Transverse colon (tissue), 4 donors: ENCODE measurements at regions not wholly inside any gene's neighbourhood (a gene's known extent, or its start where the extent isn't known, plus 50 kb on each side); places are given as distances from the start of the nearest gene placed in this dataset.

Experiments used
- DNase-seq: peaks from one replicate; pipeline ENCODE4 v3.0.0-alpha.2; 2019
- H3K27ac ChIP-seq, 4 donors: fragments of 200-600 bp; sonication (generic); 2 replicates each; pipeline ENCODE4 v1.5.1; 2016 to 2018; ENCODE audit warnings: inconsistent platforms in 4 of 4
- H3K27me3 ChIP-seq: fragments of 200-600 bp; sonication (generic); 2 replicates; pipeline ENCODE4 v1.5.1; 2017; ENCODE audit warnings: inconsistent platforms
- H3K36me3 ChIP-seq, 4 donors: fragments of 200-600 bp; sonication (generic); 2 replicates each; pipeline ENCODE4 v1.5.1; 2017 to 2019; ENCODE audit warnings: inconsistent platforms in 4 of 4
- H3K4me1 ChIP-seq, 4 donors: fragments of 200-600 bp; sonication (generic); 2 replicates each; pipeline ENCODE4 v1.5.1; 2017 to 2020; ENCODE audit warnings: inconsistent platforms in 4 of 4
- H3K4me3 ChIP-seq, 4 donors: fragments of 200-600 bp; sonication (generic); 1 replicate in 1 of 4; 2 replicates in 3 of 4; pipeline versions ENCODE4 v1.5.1 to v1.6.1; 2017 to 2019; ENCODE audit warnings: inconsistent platforms in 4 of 4
- H3K9me3 ChIP-seq, 2 donors: fragments of 200-600 bp; sonication (generic); 2 replicates each; pipeline ENCODE4 v1.5.1; 2017 to 2019; ENCODE audit warnings: inconsistent platforms in 2 of 2
- CTCF ChIP-seq, 5 experiments: fragments of 200-600 bp in 3 of 5; fragments of 450-650 bp in 2 of 5; sonication (generic) in 3 of 5; IDR thresholded peaks; 1 replicate in 2 of 5; 2 replicates in 3 of 5; pipeline ENCODE4 v1.5.1; 2016 to 2017; ENCODE audit warnings: antibody characterized with exemption in 5 of 5, inconsistent platforms in 3 of 5, mild to moderate bottlenecking in 2 of 5, moderate library complexity in 1 of 5
- EP300 ChIP-seq: sonication (generic); formaldehyde crosslinking; IDR thresholded peaks from one replicate; pipeline ENCODE4 v1.6.1; 2017; ENCODE audit warnings: antibody characterized with exemption, low read depth
- POLR2A ChIP-seq: fragments of 450-650 bp; IDR thresholded peaks from one replicate; pipeline ENCODE4 v1.6.1; 2016; ENCODE audit warnings: antibody characterized with exemption, mild to moderate bottlenecking, moderate library complexity
- POLR2AphosphoS5 ChIP-seq, 3 donors: sonication (generic); formaldehyde crosslinking; IDR thresholded peaks; one replicate each; pipeline ENCODE4 v1.6.1; 2016; ENCODE audit warnings: antibody characterized with exemption in 3 of 3
- WGBS, 2 donors: methylation state at CpG; one replicate each; pipeline ENCODE4 v1.1.5; 2018; ENCODE audit warnings: low coverage in 1 of 2; 5-methylcytosine and 5-hydroxymethylcytosine counted together
- in situ Hi-C, 4 donors: fragments of 200-750 bp; cut with MboI; loops; one replicate each; pipeline versions ENCODE4 v1.15.0 to v1.15.1; 2017; ENCODE audit warnings: low sequenced_read_pairs in 3 of 4, low pct_ligation_motif_present in 1 of 4, low pct_unique_long_range_greater_than_20kb in 1 of 4
- intact Hi-C: fragments of 100-400 bp; cut with DNase I; formaldehyde crosslinking; loops from one replicate; pipeline ENCODE4 v1.15.1; 2023; ENCODE audit warnings: low total_unique reads

- no peaks in the 10 kb centered on the region for H3K9me3 ChIP-seq
- peaks cover 19% of the 10 kb centered on the region for H3K27me3 ChIP-seq
- DNase-seq: no peak
- no peaks in the 10 kb centered on the region for H3K36me3 ChIP-seq
- in situ Hi-C loops (no loop called here), intact Hi-C loops (no loop called here)
- no peaks in the 10 kb centered on the region for H3K4me1 ChIP-seq
- 50 to 64% methylated on average over 3 to 4 of the region's 4 CpGs for WGBS, 2 donors
- no peak overlapping the region for H3K4me3 ChIP-seq
- H3K27ac ChIP-seq: no peak overlapping the region
- TF ChIP-seq CTCF (IDR thresholded peaks at IDR 0.05): no peak
- no peak for TF ChIP-seq POLR2AphosphoS5 (IDR thresholded peaks at IDR 0.05)
- TF ChIP-seq POLR2A: no peak
- TF ChIP-seq EP300: no peak
Observed at GRCh38 chr6:10266462-10266861, 148.4 kb downstream of the TFAP2A start.

- 79 to 82% methylated on average over 2 of the region's 2 CpGs for WGBS, 2 donors
- no peak for TF ChIP-seq POLR2A
Observed at GRCh38 chr6:10266061-10266460, 148.8 kb downstream of the TFAP2A start.

DNA sequence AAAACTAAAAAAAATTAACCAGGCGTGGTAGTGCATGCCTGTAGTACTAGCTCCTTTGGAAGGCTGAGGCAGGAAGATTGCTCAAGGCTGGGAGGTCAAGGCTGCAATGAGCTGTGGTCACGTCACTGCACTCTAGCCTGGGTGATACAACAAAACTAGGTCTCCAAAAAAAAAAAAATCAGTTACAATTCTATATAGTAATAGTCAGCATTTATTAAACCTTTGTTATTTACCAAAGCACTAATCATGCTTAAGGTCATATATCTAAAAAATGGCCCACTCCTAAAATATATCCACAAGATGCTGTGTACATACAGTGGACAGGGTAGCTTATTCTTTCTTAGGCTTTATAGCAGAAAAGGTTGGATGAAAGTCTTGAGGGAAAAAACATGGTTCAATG is 152.4 kb downstream of the TFAP2A start:
- Histone ChIP-seq H3K36me3 (no peaks in the 10 kb centered on the region), H3K4me3 (no peak overlapping the region), H3K27me3 (no peaks in the 10 kb centered on the region), H3K27ac (no peak overlapping the region), H3K4me1 (no peaks in the 10 kb centered on the region), H3K9me3 (no peaks in the 10 kb centered on the region)
- DNase-seq: no peak
- WGBS, 2 donors: 67 to 78% methylated on average over 1 to 2 of the region's 2 CpGs
- in situ Hi-C loops: no loop called here
- TF ChIP-seq POLR2AphosphoS5 (IDR thresholded peaks at IDR 0.05) (no peak), POLR2A (no peak), EP300 (no peak), CTCF (IDR thresholded peaks at IDR 0.05) (no peak)
- intact Hi-C loops: no loop called here

More at GRCh38 chr6:10266061-10266460, 148.8 kb downstream of the TFAP2A start:
- Histone ChIP-seq H3K27ac (no peak overlapping the region), H3K36me3 (no peaks in the 10 kb centered on the region), H3K27me3 (peaks cover 19% of the 10 kb centered on the region), H3K4me3 (no peak overlapping the region), H3K4me1 (no peaks in the 10 kb centered on the region), H3K9me3 (no peaks in the 10 kb centered on the region)
- no peak for DNase-seq
- intact Hi-C loops (no loop called here), in situ Hi-C loops (no loop called here)

DNA sequence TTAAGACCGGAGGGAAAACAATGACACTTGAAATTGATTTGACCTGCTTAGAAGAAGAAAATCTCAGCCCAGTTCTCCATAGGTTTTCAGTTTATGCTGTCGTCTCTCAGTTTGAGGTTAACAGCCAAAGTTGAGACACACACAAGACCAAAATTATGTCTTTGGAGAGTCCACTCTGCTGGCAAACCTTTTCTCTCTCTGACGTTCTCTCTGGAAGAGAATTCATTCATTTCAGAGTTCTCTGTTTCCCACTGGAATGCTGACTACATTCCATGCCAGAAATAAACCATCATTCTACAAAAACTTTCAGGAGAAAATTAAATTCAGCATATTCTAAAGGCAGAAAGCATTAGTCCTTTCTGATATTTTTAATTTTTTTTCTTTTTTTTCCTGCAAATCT is 155.2 kb downstream of the TFAP2A start:
- in situ Hi-C loops (no loop called here), intact Hi-C loops (no loop called here)
- DNase-seq: no peak
- Histone ChIP-seq H3K36me3 (no peaks in the 10 kb centered on the region), H3K9me3 (no peaks in the 10 kb centered on the region), H3K27me3 (no peaks in the 10 kb centered on the region), H3K27ac (no peak overlapping the region), H3K4me1 (no peaks in the 10 kb centered on the region), H3K4me3 (no peak overlapping the region)
- TF ChIP-seq POLR2A (no peak), EP300 (no peak), CTCF (IDR thresholded peaks at IDR 0.05) (no peak), POLR2AphosphoS5 (IDR thresholded peaks at IDR 0.05) (no peak)
- 50 to 52% methylated on average over 2 to 3 of the region's 3 CpGs for WGBS, 2 donors

DNA sequence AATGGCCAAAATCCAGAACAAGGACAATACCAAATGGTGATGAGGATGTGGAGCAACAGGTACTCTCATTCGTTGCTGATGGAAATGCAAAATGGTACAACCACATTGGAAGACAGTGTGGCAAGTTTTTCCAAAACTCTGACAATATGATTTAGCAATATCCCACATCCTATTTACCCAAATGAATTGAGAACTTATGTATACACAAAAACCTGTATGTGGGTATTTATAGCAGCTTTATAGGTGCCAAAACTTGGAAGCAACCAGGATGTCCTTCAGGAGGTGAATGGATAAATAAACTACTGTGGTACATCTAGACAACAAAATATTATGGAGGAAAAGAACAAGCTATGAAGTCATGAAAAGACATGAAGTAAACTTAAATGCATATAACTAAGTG is 156.5 kb downstream of the TFAP2A start:
- 64 to 88% methylated on average over 1 of the region's 1 CpG for WGBS, 2 donors
- Histone ChIP-seq H3K4me1 (no peaks in the 10 kb centered on the region), H3K4me3 (no peak overlapping the region), H3K27ac (no peak overlapping the region), H3K27me3 (no peaks in the 10 kb centered on the region), H3K36me3 (no peaks in the 10 kb centered on the region), H3K9me3 (no peaks in the 10 kb centered on the region)
- TF ChIP-seq EP300: no peak
- TF ChIP-seq CTCF (IDR thresholded peaks at IDR 0.05): no peak
- in situ Hi-C loops (no loop called here), intact Hi-C loops (no loop called here)
- DNase-seq: no peak
